ENCODE measurements at regions not wholly inside any gene's neighbourhood (a gene's known extent, or its start where the extent isn't known, plus 50 kb on each side); places are given as distances from the start of the nearest gene placed in this dataset.

DNA sequence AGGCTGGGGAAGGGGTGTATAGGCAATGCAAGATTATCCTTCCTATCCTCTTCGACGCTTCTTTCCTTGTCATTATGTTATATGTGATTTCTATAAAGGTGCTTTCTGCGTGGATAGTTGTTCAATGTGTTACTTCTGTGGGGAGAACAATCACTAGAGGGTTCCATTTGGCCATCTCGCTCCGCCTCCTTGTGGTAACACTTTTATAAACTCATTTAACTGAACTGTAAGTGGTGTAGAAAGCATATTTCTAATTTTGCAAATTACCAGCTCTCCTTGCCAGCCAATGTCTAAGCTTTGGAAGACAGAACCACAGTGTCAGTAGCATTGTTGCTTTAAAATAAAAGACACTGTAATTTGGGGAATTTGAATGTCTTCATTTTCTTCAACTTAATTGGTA is 1093.7 kb upstream of the MIR17HG start:
- TF ChIP-seq, protein P1, sequence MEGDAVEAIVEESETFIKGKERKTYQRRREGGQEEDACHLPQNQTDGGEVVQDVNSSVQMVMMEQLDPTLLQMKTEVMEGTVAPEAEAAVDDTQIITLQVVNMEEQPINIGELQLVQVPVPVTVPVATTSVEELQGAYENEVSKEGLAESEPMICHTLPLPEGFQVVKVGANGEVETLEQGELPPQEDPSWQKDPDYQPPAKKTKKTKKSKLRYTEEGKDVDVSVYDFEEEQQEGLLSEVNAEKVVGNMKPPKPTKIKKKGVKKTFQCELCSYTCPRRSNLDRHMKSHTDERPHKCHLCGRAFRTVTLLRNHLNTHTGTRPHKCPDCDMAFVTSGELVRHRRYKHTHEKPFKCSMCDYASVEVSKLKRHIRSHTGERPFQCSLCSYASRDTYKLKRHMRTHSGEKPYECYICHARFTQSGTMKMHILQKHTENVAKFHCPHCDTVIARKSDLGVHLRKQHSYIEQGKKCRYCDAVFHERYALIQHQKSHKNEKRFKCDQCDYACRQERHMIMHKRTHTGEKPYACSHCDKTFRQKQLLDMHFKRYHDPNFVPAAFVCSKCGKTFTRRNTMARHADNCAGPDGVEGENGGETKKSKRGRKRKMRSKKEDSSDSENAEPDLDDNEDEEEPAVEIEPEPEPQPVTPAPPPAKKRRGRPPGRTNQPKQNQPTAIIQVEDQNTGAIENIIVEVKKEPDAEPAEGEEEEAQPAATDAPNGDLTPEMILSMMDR (IDR thresholded peaks at IDR 0.05), result no peak
- TF ChIP-seq EZH2phosphoT487 (IDR thresholded peaks at IDR 0.05), result no peak
- TF ChIP-seq EZH2 (IDR thresholded peaks at IDR 0.05), result no peak

Measured in neural progenitor cell (in vitro differentiated cells).